ENCODE measurements at regions not wholly inside any gene's neighbourhood (a gene's known extent, or its start where the extent isn't known, plus 50 kb on each side); places are given as distances from the start of the nearest gene placed in this dataset.

GRCh38 chr16:79436885-79437284 is 163.7 kb downstream of the MAF start:
- TF ChIP-seq POLR2A (IDR thresholded peaks at IDR 0.05) (no peak), CTCF (IDR thresholded peaks at IDR 0.05) (no peak)
- Histone ChIP-seq H3K4me3 (no peak overlapping the region), H3K9me3 (no peaks in the 10 kb centered on the region), H3K36me3 (no peaks in the 10 kb centered on the region), H3K27me3 (no peaks in the 10 kb centered on the region), H3K4me1 (no peaks in the 10 kb centered on the region), H3K27ac (no peak overlapping the region)
- ATAC-seq (no peak), DNase-seq (no peak)
- WGBS (ENCODE audit: insufficient coverage, low coverage, low lambda C conversion rate, missing lambda C conversion rate): 86% methylated on average over 5 of the region's 5 CpGs
- intact Hi-C loops (cut with DNase I): no loop called here

GRCh38 chr16:79434771-79435170 is 165.8 kb downstream of the MAF start:
- WGBS (ENCODE audit: insufficient coverage, low coverage, low lambda C conversion rate, missing lambda C conversion rate): 85% methylated on average over 1 of the region's 8 CpGs
- ATAC-seq: no peak
- no peak overlapping the region for H3K4me3 ChIP-seq
- no peaks in the 10 kb centered on the region for H3K27me3 ChIP-seq
- no peak overlapping the region for H3K27ac ChIP-seq
- no peak for TF ChIP-seq POLR2A (IDR thresholded peaks at IDR 0.05)
- no peak for TF ChIP-seq CTCF (IDR thresholded peaks at IDR 0.05)
- H3K36me3 ChIP-seq: no peaks in the 10 kb centered on the region
- no peaks in the 10 kb centered on the region for H3K4me1 ChIP-seq
- no peak for DNase-seq
- no peaks in the 10 kb centered on the region for H3K9me3 ChIP-seq
- intact Hi-C loops (cut with DNase I): no loop called here

- ATAC-seq (no peak), DNase-seq (no peak)
- no peaks in the 10 kb centered on the region for H3K27me3 ChIP-seq
- H3K27ac ChIP-seq: no peak overlapping the region
- H3K4me3 ChIP-seq: no peak overlapping the region
- intact Hi-C loops (cut with DNase I): no loop called here
- H3K4me1 ChIP-seq: no peaks in the 10 kb centered on the region
- no peaks in the 10 kb centered on the region for H3K9me3 ChIP-seq
- no peaks in the 10 kb centered on the region for H3K36me3 ChIP-seq
- TF ChIP-seq POLR2A (IDR thresholded peaks at IDR 0.05) (no peak), CTCF (IDR thresholded peaks at IDR 0.05) (no peak)
- WGBS (ENCODE audit: insufficient coverage, low coverage, low lambda C conversion rate, missing lambda C conversion rate): 92% methylated on average over 2 of the region's 2 CpGs
Observed at GRCh38 chr16:79434092-79434491, 166.4 kb downstream of the MAF start.

- Histone ChIP-seq H3K27ac (no peak overlapping the region), H3K36me3 (no peaks in the 10 kb centered on the region), H3K4me3 (no peak overlapping the region), H3K27me3 (no peaks in the 10 kb centered on the region), H3K4me1 (no peaks in the 10 kb centered on the region), H3K9me3 (no peaks in the 10 kb centered on the region)
- intact Hi-C loops (cut with DNase I): no loop called here
- ATAC-seq: no peak
- TF ChIP-seq CTCF (IDR thresholded peaks at IDR 0.05) (no peak), POLR2A (IDR thresholded peaks at IDR 0.05) (no peak)
- 73% methylated on average over 4 of the region's 4 CpGs for WGBS (ENCODE audit: insufficient coverage, low coverage, low lambda C conversion rate, missing lambda C conversion rate)
- no peak for DNase-seq
Observed at GRCh38 chr16:79431923-79432322, 168.6 kb downstream of the MAF start.

- no peaks in the 10 kb centered on the region for H3K9me3 ChIP-seq
- WGBS (ENCODE audit: insufficient coverage, low coverage, low lambda C conversion rate, missing lambda C conversion rate): 76% methylated on average over 6 of the region's 12 CpGs
- no peak overlapping the region for H3K27ac ChIP-seq
- H3K4me3 ChIP-seq: no peak overlapping the region
- H3K27me3 ChIP-seq: no peaks in the 10 kb centered on the region
- H3K4me1 ChIP-seq: no peaks in the 10 kb centered on the region
- intact Hi-C loops (cut with DNase I): no loop called here
- TF ChIP-seq CTCF (IDR thresholded peaks at IDR 0.05) (no peak), POLR2A (IDR thresholded peaks at IDR 0.05) (no peak)
- no peaks in the 10 kb centered on the region for H3K36me3 ChIP-seq
- no peak for DNase-seq
- no peak for ATAC-seq
Observed at GRCh38 chr16:79430191-79430678, 170.3 kb downstream of the MAF start.
